Liver (tissue), 3 donors: ENCODE measurements at regions not wholly inside any gene's neighbourhood (a gene's known extent, or its start where the extent isn't known, plus 50 kb on each side); places are given as distances from the start of the nearest gene placed in this dataset.

Source experiments
- ATF3 ChIP-seq: IDR thresholded peaks from 2 replicates; pipeline ENCODE4 v1.6.1; 2016; ENCODE audit warnings: antibody characterized with exemption
- CTCF ChIP-seq: fragments of 150-350 bp; IDR thresholded peaks from 2 replicates; pipeline ENCODE4 v1.5.1; 2017; ENCODE audit warnings: improper control_type of control experiment, low read depth, low read length; ENCODE audit not compliant: missing input control
- EGR1 ChIP-seq, 2 donors: IDR thresholded peaks; 2 replicates each; pipeline ENCODE4 v1.6.1; 2016 to 2018; ENCODE audit warnings: antibody characterized with exemption in 2 of 2, low read depth in 2 of 2
- FOXA1 ChIP-seq: IDR thresholded peaks from 2 replicates; pipeline ENCODE4 v1.6.1; 2016; ENCODE audit warnings: antibody characterized with exemption
- GABPA ChIP-seq, 2 donors: IDR thresholded peaks in 1 of 2; conservative IDR thresholded peaks in 1 of 2; 2 replicates each; pipeline ENCODE4 v1.6.1; 2016; ENCODE audit warnings: antibody characterized with exemption in 2 of 2, mild to moderate bottlenecking in 1 of 2, moderate library complexity in 1 of 2
- JUND ChIP-seq, 2 donors: IDR thresholded peaks; 2 replicates each; pipeline ENCODE4 v1.6.1; 2016; ENCODE audit warnings: antibody characterized with exemption in 2 of 2
- NR2F2 ChIP-seq: IDR thresholded peaks from 2 replicates; pipeline ENCODE4 v1.6.1; 2016; ENCODE audit warnings: antibody characterized with exemption
- RAD21 ChIP-seq, 2 donors: IDR thresholded peaks; 2 replicates each; pipeline ENCODE4 v1.6.1; 2016; ENCODE audit warnings: antibody characterized with exemption in 2 of 2, mild to moderate bottlenecking in 2 of 2
- REST ChIP-seq: IDR thresholded peaks from 2 replicates; pipeline ENCODE4 v1.6.1; 2016; ENCODE audit warnings: antibody characterized with exemption, mild to moderate bottlenecking
- SP1 ChIP-seq: IDR thresholded peaks from 2 replicates; pipeline ENCODE4 v1.6.1; 2018; ENCODE audit warnings: antibody characterized with exemption, mild to moderate bottlenecking
- TAF1 ChIP-seq: conservative IDR thresholded peaks from 2 replicates; pipeline ENCODE4 v1.6.1; 2016; ENCODE audit warnings: antibody characterized with exemption, mild to moderate bottlenecking
- YY1 ChIP-seq: IDR thresholded peaks from 2 replicates; pipeline ENCODE4 v1.6.1; 2016; ENCODE audit warnings: antibody characterized with exemption, mild to moderate bottlenecking
- ZBTB33 ChIP-seq: IDR thresholded peaks from 2 replicates; pipeline ENCODE4 v1.6.1; 2016; ENCODE audit warnings: antibody characterized with exemption
- donor health status: healthy.
- donor health status: healthy.

GRCh38 chr4:36549992-36550391, 268.6 kb downstream of the DTHD1 start:
- no peak for TF ChIP-seq JUND (IDR thresholded peaks at IDR 0.05)
- TF ChIP-seq CTCF = no peak
- no peak for TF ChIP-seq REST
- TF ChIP-seq RAD21 (IDR thresholded peaks at IDR 0.05) = no peak
- no peak for TF ChIP-seq ATF3
- TF ChIP-seq YY1 = no peak
- no peak for TF ChIP-seq TAF1
- no peak for TF ChIP-seq SP1
- TF ChIP-seq ZBTB33 = no peak
- TF ChIP-seq EGR1 (IDR thresholded peaks at IDR 0.05; ENCODE audit: low read depth in 2 of 2) = no peak
- TF ChIP-seq FOXA1 = no peak
- no peak for TF ChIP-seq NR2F2
- no peak for TF ChIP-seq GABPA (IDR thresholded peaks at IDR 0.05 in 1 of 2, conservative IDR thresholded peaks at IDR 0.05 in 1 of 2)
